Liver (tissue), 8 donors: ENCODE measurements at regions not wholly inside any gene's neighbourhood (a gene's known extent, or its start where the extent isn't known, plus 50 kb on each side); places are given as distances from the start of the nearest gene placed in this dataset.
"Not testable (repeated sequence)": the region's sequence is repeated elsewhere in the genome, so short reads cannot be mapped to it uniquely, and the experiment has no call there.

ENCODE experiments used
- DNase-seq: peaks from one replicate; pipeline ENCODE4 v3.0.0-alpha.2; 2017; ENCODE audit warnings: low spot score
- H3K27ac ChIP-seq, 2 donors: one replicate each; pipeline ENCODE4 v1.7.0; 2013; ENCODE audit warnings: inconsistent platforms in 2 of 2, low read length in 2 of 2, control low read depth in 1 of 2, low read depth in 1 of 2, mild to moderate bottlenecking in 1 of 2
- H3K27me3 ChIP-seq, 4 donors: one replicate each; pipeline versions ENCODE4 v1.6.1 to v1.7.0; 2013; ENCODE audit warnings: low read length in 3 of 4, inconsistent platforms in 1 of 4, mild to moderate bottlenecking in 1 of 4, moderate library complexity in 1 of 4; ENCODE audit not compliant: control insufficient read depth in 4 of 4, insufficient read depth in 4 of 4
- H3K36me3 ChIP-seq, 4 donors: one replicate each; pipeline versions ENCODE4 v1.6.1 to v1.7.0; 2013; ENCODE audit warnings: low read length in 3 of 4, mild to moderate bottlenecking in 3 of 4, low read depth in 1 of 4, moderate library complexity in 1 of 4; ENCODE audit not compliant: control insufficient read depth in 4 of 4, insufficient read depth in 3 of 4
- H3K4me1 ChIP-seq, 4 donors: one replicate each; pipeline versions ENCODE4 v1.6.1 to v1.7.0; 2013; ENCODE audit warnings: low read length in 3 of 4, mild to moderate bottlenecking in 3 of 4, moderate library complexity in 1 of 4; ENCODE audit not compliant: control insufficient read depth in 4 of 4, insufficient read depth in 4 of 4
- H3K4me3 ChIP-seq, 3 donors: one replicate each; pipeline versions ENCODE4 v1.6.1 to v1.7.0; 2013; ENCODE audit warnings: low read length in 3 of 3, control low read depth in 1 of 3, low read depth in 1 of 3, mild to moderate bottlenecking in 1 of 3
- H3K9ac ChIP-seq, 2 donors: one replicate each; pipeline ENCODE4 v1.7.0; 2013; ENCODE audit warnings: low read length in 2 of 2, mild to moderate bottlenecking in 2 of 2, moderate library complexity in 2 of 2, control low read depth in 1 of 2, low read depth in 1 of 2
- H3K9me3 ChIP-seq, 4 donors: one replicate each; pipeline versions ENCODE4 v1.6.1 to v1.7.0; 2013; ENCODE audit warnings: low read length in 3 of 4; ENCODE audit not compliant: control insufficient read depth in 4 of 4
- EGR1 ChIP-seq, 2 donors: IDR thresholded peaks; 2 replicates each; pipeline ENCODE4 v1.6.1; 2016 to 2018; ENCODE audit warnings: antibody characterized with exemption in 2 of 2, low read depth in 2 of 2
- FOXA1 ChIP-seq: IDR thresholded peaks from 2 replicates; pipeline ENCODE4 v1.6.1; 2016; ENCODE audit warnings: antibody characterized with exemption
- FOXA2 ChIP-seq: IDR thresholded peaks from 2 replicates; pipeline ENCODE4 v1.6.1; 2016; ENCODE audit warnings: antibody characterized with exemption
- GABPA ChIP-seq, 2 donors: IDR thresholded peaks in 1 of 2; conservative IDR thresholded peaks in 1 of 2; 2 replicates each; pipeline ENCODE4 v1.6.1; 2016; ENCODE audit warnings: antibody characterized with exemption in 2 of 2, mild to moderate bottlenecking in 1 of 2, moderate library complexity in 1 of 2
- HNF4A ChIP-seq, 2 donors: conservative IDR thresholded peaks; 2 replicates each; pipeline ENCODE4 v1.6.1; 2016; ENCODE audit warnings: antibody characterized with exemption in 2 of 2, mild to moderate bottlenecking in 2 of 2
- HNF4G ChIP-seq: IDR thresholded peaks from 2 replicates; pipeline ENCODE4 v1.6.1; 2016; ENCODE audit warnings: antibody characterized with exemption
- JUND ChIP-seq, 2 donors: IDR thresholded peaks; 2 replicates each; pipeline ENCODE4 v1.6.1; 2016; ENCODE audit warnings: antibody characterized with exemption in 2 of 2
- NR2F2 ChIP-seq: IDR thresholded peaks from 2 replicates; pipeline ENCODE4 v1.6.1; 2016; ENCODE audit warnings: antibody characterized with exemption
- RAD21 ChIP-seq, 2 donors: IDR thresholded peaks; 2 replicates each; pipeline ENCODE4 v1.6.1; 2016; ENCODE audit warnings: antibody characterized with exemption in 2 of 2, mild to moderate bottlenecking in 2 of 2
- RXRA ChIP-seq, 2 donors: IDR thresholded peaks; 2 replicates each; pipeline ENCODE4 v1.6.1; 2017 to 2018; ENCODE audit warnings: antibody characterized with exemption in 2 of 2, mild to moderate bottlenecking in 1 of 2
- SP1 ChIP-seq: IDR thresholded peaks from 2 replicates; pipeline ENCODE4 v1.6.1; 2018; ENCODE audit warnings: antibody characterized with exemption, mild to moderate bottlenecking
- TAF1 ChIP-seq: conservative IDR thresholded peaks from 2 replicates; pipeline ENCODE4 v1.6.1; 2016; ENCODE audit warnings: antibody characterized with exemption, mild to moderate bottlenecking
- YY1 ChIP-seq: IDR thresholded peaks from 2 replicates; pipeline ENCODE4 v1.6.1; 2016; ENCODE audit warnings: antibody characterized with exemption, mild to moderate bottlenecking
- WGBS: extraction: QIAGEN DNeasy Blood & Tissue Kit; methylation state at CpG from one replicate; pipeline ENCODE4 v1.1.7; 2013; 5-methylcytosine and 5-hydroxymethylcytosine counted together
- TF ChIP-seq, protein P1 (sequence below): IDR thresholded peaks from 2 replicates; pipeline ENCODE4 v1.6.1; 2016; ENCODE audit warnings: antibody characterized with exemption
- TF ChIP-seq, protein P2 (sequence below): IDR thresholded peaks from 2 replicates; pipeline ENCODE4 v1.6.1; 2016; ENCODE audit warnings: antibody characterized with exemption
- TF ChIP-seq, protein P3 (sequence below): fragments of 150-350 bp; IDR thresholded peaks from 2 replicates; pipeline ENCODE4 v1.5.1; 2017; ENCODE audit warnings: improper control_type of control experiment, low read depth, low read length; ENCODE audit not compliant: missing input control
- TF ChIP-seq, protein P4 (sequence below): IDR thresholded peaks from 2 replicates; pipeline ENCODE4 v1.6.1; 2016; ENCODE audit warnings: antibody characterized with exemption
- donor health status: healthy.
- donor health status: healthy.
- donor health status: healthy.
- donor health status: healthy.
- donor health status: healthy.

DNA sequence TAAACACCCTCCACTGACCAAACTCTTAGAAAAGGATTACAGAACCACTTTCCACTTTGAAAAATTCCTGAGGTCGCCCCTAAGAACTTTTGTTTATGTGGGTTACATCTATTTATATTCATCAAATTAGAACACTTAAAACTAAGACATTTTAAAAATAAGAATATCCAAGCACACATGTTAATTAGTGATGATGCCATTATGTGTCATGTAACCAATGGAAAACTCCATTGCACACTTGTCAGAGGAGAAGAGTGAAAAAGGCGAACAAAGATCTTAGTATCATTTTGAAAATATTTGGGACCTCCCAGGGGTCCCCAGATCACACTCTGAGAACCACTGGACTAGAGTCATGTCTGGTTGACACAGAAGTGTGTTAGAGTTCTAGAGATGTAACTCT is 882.4 kb upstream of the AMELY start (continued):
- TF ChIP-seq HNF4G, result no peak
- no peak for TF ChIP-seq FOXA1
- no peak for TF ChIP-seq FOXA2
- TF ChIP-seq, protein P1, sequence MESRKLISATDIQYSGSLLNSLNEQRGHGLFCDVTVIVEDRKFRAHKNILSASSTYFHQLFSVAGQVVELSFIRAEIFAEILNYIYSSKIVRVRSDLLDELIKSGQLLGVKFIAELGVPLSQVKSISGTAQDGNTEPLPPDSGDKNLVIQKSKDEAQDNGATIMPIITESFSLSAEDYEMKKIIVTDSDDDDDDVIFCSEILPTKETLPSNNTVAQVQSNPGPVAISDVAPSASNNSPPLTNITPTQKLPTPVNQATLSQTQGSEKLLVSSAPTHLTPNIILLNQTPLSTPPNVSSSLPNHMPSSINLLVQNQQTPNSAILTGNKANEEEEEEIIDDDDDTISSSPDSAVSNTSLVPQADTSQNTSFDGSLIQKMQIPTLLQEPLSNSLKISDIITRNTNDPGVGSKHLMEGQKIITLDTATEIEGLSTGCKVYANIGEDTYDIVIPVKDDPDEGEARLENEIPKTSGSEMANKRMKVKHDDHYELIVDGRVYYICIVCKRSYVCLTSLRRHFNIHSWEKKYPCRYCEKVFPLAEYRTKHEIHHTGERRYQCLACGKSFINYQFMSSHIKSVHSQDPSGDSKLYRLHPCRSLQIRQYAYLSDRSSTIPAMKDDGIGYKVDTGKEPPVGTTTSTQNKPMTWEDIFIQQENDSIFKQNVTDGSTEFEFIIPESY, result no peak
- TF ChIP-seq RXRA (IDR thresholded peaks at IDR 0.05), result no peak
- TF ChIP-seq TAF1, result no peak

DNA sequence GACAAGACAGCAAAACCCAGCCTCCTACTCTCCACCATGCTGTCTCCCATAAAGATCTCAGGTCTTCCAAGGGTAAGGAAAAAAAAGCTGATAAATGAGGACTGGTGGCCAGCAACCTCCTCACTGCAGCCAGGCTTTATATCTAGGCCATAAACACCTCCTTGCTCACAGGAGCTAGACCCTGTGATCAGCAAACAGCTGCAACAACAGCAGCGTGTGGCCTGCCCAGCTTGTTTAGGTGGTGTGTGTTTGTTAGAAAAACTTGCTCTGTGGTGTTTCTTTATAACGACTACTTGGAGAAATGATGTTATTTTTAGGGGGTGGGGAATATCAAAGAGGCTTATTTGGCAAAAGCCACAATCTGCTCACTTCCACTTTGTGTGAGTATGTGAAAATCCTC is 880.9 kb upstream of the AMELY start:
- 52% methylated on average over 2 of the region's 2 CpGs for WGBS
- Histone ChIP-seq H3K27ac (no peak overlapping the region), H3K27me3 (no peaks in the 10 kb centered on the region), H3K9ac (no peak overlapping the region), H3K4me3 (no peak overlapping the region), H3K4me1 (no peaks in the 10 kb centered on the region), H3K9me3 (no peaks in the 10 kb centered on the region), H3K36me3 (no peaks in the 10 kb centered on the region)
- DNase-seq, result no peak
- TF ChIP-seq SP1, result no peak
- no peak for TF ChIP-seq RAD21 (IDR thresholded peaks at IDR 0.05)
- TF ChIP-seq RXRA (IDR thresholded peaks at IDR 0.05), result no peak
- TF ChIP-seq YY1, result no peak
- no peak for TF ChIP-seq EGR1 (IDR thresholded peaks at IDR 0.05; ENCODE audit: low read depth in 2 of 2)
- TF ChIP-seq HNF4G, result no peak
- no peak for TF ChIP-seq JUND (IDR thresholded peaks at IDR 0.05)
- TF ChIP-seq TAF1, result no peak
- no peak for TF ChIP-seq FOXA2
- TF ChIP-seq, protein P2, sequence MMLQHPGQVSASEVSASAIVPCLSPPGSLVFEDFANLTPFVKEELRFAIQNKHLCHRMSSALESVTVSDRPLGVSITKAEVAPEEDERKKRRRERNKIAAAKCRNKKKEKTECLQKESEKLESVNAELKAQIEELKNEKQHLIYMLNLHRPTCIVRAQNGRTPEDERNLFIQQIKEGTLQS, result no peak
- TF ChIP-seq HNF4A (conservative IDR thresholded peaks at IDR 0.05), result no peak
- TF ChIP-seq, protein P3, sequence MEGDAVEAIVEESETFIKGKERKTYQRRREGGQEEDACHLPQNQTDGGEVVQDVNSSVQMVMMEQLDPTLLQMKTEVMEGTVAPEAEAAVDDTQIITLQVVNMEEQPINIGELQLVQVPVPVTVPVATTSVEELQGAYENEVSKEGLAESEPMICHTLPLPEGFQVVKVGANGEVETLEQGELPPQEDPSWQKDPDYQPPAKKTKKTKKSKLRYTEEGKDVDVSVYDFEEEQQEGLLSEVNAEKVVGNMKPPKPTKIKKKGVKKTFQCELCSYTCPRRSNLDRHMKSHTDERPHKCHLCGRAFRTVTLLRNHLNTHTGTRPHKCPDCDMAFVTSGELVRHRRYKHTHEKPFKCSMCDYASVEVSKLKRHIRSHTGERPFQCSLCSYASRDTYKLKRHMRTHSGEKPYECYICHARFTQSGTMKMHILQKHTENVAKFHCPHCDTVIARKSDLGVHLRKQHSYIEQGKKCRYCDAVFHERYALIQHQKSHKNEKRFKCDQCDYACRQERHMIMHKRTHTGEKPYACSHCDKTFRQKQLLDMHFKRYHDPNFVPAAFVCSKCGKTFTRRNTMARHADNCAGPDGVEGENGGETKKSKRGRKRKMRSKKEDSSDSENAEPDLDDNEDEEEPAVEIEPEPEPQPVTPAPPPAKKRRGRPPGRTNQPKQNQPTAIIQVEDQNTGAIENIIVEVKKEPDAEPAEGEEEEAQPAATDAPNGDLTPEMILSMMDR, result no peak
- TF ChIP-seq GABPA (IDR thresholded peaks at IDR 0.05 in 1 of 2, conservative IDR thresholded peaks at IDR 0.05 in 1 of 2), result no peak
- TF ChIP-seq NR2F2, result no peak
- no peak for TF ChIP-seq FOXA1
- TF ChIP-seq, protein P4, sequence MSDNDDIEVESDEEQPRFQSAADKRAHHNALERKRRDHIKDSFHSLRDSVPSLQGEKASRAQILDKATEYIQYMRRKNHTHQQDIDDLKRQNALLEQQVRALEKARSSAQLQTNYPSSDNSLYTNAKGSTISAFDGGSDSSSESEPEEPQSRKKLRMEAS, result no peak
- TF ChIP-seq, protein P1, result no peak

DNA sequence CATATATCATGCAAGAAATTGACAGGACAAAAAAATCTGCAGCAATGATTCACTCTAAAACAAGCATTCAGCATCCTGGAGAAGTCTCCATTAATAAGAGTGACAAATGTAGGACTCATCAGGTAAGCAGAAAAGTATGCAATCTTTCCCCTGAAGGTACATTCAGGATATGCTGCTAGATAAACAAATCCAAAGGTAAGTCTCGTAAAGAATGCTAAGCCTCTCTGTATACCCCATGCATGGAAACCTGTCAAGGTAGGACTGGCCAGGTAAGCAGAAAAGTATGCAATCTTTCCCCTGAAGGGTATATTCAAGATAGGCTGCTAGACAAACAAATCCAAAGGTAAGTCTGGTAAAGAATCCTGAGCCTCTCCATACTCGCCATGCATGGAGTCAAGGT is 869.9 kb upstream of the AMELY start:
- WGBS, result 80% methylated on average over 2 of the region's 2 CpGs
- no peak overlapping the region for H3K4me3 ChIP-seq
- H3K27ac ChIP-seq, result no peak overlapping the region
- H3K36me3 ChIP-seq, result no peaks in the 10 kb centered on the region
- no peaks in the 10 kb centered on the region for H3K4me1 ChIP-seq
- no peaks in the 10 kb centered on the region for H3K27me3 ChIP-seq
- TF ChIP-seq, protein P4, result no peak
- TF ChIP-seq TAF1, result no peak
- TF ChIP-seq, protein P2, result no peak
- TF ChIP-seq GABPA (IDR thresholded peaks at IDR 0.05 in 1 of 2, conservative IDR thresholded peaks at IDR 0.05 in 1 of 2), result no peak
- TF ChIP-seq HNF4A (conservative IDR thresholded peaks at IDR 0.05), result no peak
- TF ChIP-seq RAD21 (IDR thresholded peaks at IDR 0.05), result no peak
- no peak for TF ChIP-seq HNF4G
- TF ChIP-seq YY1, result no peak
- TF ChIP-seq NR2F2, result no peak
- TF ChIP-seq RXRA (IDR thresholded peaks at IDR 0.05), result no peak
- TF ChIP-seq, protein P3, result no peak
- TF ChIP-seq FOXA1, result no peak
- DNase-seq, result no peak
- H3K9me3 ChIP-seq, result no peaks in the 10 kb centered on the region
- H3K9ac ChIP-seq, result no peak overlapping the region

DNA sequence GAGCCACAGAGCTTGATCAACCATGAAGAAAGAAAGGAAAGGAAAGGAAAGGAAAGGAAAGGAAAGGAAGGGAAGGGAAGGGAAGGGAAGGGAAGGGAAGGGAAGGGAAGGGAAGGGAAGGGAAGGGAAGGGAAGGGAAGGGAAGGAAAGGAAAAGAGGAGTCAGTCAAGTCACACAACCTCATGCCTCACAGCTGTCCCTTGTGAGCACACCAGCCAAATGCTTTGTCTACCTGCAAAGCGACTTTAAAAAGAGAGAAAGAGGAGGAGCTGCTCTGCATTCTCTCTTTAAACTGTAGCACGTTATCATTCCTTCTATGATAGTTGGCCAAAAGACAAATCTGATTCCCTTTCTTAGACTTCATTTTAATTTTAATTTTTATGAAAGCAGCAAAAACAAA is 863.9 kb upstream of the AMELY start:
- not testable (repeated sequence) for H3K36me3 ChIP-seq, H3K27me3 ChIP-seq, H3K9ac ChIP-seq, DNase-seq, H3K4me1 ChIP-seq, H3K27ac ChIP-seq, H3K9me3 ChIP-seq, H3K4me3 ChIP-seq
- WGBS, result 92% methylated on average over 2 of the region's 2 CpGs
